Stimulated activated CD8-positive, alpha-beta memory T cell treated with anti-CD3 and anti-CD28 coated beads, Interleukin-15, amount 100 ng/mL, for 1 hour (primary cell): ENCODE measurements at regions not wholly inside any gene's neighbourhood (a gene's known extent, or its start where the extent isn't known, plus 50 kb on each side); places are given as distances from the start of the nearest gene placed in this dataset.
"Not testable (repeated sequence)": the region's sequence is repeated elsewhere in the genome, so short reads cannot be mapped to it uniquely, and the experiment has no call there.

Source experiments
- DNase-seq: peaks from one replicate; pipeline ENCODE4 v3.0.0-alpha.2; 2020; ENCODE audit warnings: low read depth

DNA sequence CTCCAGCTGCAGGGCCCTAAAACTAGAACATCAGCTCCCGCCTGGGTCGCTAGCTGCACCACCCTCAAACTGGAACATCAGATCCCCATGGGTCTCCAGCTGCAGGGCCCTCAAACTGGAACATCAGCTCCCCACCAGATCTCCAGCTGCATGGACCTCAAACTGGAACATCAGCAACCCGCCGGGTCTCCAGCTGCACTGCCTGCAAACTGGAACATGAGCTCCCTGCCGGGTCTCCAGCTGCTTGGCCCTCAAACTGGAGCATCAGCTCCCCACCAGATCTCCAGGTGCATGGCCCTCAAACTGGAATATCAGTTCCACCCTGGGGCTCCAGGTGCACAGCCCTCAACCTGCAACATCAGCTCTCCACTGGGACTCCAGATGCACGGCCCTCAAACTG is 82.7 kb downstream of the TFRC start:
- not testable (repeated sequence) for DNase-seq

DNA sequence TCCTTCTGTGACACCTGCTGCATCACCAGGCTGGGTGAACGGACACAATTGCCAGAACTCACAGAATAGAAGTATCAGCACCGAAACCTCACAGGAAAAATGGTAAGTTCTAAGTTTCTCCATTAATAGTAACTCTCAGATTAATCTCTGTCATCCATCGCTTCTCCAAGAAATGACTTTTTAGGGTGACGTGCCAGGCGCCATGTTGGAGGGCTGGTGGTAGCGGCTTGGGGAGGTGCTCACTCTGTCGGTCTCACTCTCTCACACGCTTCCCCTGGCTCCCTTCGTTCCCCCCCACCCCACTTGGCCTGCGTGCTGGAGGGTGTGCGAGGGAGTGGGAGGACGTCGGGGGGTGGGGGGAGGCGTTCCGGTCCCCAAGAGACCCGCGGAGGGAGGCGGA is 85.6 kb downstream of the TFRC start:
- DNase-seq: not testable (repeated sequence)

DNA sequence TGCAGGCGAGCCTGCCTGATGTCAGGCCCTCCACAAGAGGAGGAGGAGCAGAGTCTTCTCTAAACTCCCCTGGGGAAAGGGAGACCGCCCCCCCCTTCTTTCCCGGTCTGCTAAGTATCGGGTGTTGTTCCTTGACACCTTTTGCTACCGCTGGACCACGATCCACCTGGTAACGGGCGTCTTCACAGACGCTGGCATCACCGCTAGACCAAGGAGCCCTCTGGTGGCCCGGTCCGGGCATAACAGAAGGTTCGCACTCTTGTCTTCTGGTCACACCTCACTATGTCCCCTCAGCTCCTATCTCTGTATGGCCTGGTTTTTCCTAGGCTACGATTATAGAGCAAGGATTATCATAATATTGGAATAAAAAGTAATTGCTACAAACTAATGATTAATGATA is 86.0 kb upstream of the TNK2 start:
- peak; percentile 25 for DNase-seq

DNA sequence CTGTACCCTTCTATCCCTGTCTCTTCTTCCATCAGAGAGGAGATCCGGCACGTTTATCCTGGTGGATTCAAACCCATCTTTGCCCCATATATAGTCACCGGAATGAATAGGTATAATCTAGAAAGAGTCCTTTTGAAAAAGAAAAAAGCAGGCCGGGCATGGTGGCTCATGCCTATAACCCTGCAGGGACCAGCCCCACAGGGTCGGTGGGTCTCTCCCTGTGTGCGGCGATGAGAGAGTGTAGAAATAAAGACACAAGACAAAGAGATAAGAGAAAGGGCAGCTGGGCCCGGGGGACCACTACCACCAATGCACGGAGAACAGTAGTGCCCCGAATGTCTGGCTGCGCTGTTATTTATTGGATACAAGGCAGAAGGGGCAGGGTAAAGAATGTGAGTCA is 85.3 kb upstream of the TNK2 start:
- DNase-seq: not testable (repeated sequence)

DNA sequence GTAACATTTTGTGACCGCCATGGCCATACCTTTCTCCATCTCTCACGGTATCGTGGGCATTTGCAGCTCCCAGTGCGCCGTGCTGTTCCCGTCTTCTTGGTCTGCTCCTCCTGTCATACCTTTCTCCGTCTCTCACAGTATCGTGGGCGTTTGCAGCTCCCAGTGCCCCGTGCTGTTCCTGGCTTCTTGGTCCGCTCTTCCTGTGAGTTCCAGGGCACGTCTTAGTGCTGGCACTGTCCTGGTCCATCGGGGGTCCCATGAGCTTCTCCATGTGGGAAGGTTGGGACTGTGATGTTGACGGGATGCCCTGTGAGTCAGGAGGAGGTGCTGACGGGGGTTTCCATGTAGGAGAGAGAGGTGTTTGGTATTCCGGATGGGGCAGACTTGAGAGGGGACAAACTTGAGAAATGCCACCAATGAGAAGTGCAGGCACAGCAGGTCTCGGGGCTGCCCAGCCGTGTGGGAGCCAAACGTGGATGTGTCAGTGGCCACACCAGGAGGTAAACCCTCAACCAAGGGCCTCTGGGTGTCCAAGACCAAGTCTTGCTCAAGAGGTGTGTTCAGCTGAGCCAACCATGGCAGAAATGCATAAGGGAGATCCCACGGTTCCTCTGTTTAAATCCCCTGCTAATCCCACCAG is 84.7 kb upstream of the TNK2 start:
- not testable (repeated sequence) for DNase-seq

DNA sequence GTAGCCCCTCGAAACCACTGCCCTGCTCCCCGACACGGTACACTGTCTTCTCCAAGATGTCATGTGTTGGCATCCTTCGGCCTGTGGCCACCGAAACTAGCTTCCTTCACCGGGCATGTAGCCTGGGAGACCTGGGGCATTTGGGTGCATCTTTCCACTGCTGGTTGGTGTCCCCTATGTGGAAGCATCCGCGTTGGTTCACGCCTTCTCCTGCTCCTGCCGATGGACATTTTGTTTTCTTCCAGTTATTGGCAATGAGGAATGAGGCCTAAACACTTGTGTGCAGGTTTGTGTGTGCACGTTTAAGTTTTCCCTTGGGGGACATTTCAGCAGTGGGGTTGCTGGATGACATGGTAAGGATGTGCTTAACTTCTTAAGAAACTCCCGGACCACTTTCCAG is 83.6 kb upstream of the TNK2 start:
- DNase-seq: not testable (repeated sequence)

DNA sequence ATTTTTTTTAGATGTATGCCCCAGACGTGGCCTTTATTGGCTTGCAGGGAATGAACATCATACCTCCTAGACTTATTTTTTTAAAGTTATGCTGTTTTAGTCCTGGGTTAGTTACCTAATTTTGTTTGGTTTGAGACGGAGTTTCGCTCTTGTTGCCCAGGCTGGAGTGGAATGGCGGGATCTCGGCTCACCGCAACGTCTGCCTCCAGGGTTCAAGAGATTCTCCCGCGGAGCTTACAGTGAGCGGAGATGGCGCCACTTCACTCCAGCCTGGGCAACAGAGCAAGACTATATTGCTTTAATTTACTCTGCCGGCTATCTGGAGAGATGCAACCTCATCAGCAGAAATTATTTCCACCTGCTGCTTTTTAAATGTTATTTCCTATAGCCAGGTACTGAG is 82.9 kb upstream of the TNK2 start:
- not testable (repeated sequence) for DNase-seq

DNA sequence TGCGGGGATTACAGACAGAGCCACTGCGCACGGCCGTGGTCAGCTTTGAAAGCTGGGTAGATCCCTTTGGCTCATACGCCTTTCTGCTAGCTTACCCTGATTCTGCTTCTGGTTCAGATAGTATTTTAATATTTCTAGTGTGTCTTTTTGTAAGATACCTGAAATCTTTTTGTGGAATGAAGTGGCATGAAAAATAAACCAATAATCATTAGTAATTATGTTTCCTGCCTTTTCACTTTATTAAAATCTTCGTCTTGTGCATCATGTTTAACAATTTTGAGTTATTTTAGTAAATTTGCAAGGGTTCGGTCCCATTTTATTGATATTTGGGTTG is 82.5 kb upstream of the TNK2 start:
- not testable (repeated sequence) for DNase-seq

DNA sequence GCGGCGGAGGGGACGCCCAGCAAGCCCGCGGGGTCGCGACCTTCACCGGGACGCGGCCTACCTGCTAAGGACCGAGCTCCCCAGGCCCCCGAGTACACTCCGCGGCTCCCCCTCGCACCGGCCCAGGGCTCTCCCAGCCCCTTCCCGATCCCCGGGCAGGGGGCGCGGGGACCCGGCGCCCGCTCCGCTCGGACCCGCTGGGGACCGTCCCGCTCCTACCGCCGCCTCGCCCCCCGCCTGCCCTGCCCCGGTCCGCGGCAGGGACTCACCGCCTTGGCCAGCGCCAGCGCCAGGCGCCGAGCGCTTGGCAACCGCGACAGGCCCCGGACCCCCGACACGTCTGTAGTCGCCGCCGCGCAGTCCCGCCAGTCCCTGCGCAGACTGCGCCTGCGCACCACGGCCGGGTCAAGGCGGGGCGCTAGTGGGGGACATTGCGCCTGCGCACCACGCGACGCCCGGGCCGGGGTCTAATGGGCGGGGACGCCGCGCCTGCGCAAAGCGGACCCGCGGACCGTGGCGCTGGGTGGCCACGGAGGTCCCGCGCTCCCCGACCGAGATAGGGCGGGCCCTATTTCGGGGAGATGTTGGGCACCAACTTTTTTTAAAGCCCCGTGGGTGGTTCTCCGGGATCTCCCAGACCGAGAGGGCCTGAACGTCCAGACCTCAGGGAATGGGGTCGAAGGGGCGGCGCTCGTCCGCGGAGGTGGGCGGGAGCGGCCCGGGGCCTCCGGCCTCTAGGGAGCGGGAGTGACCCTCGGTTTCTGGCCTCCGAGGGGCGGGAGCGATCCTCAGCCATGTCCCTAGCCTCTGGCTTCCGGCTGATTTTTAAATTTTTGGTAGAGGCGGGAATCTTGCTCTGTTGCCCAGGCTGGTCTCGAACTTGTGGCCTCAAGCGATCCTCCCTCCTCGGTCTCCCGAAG is 81.8 kb upstream of the TNK2 start:
- DNase-seq: peak; percentile 84

DNA sequence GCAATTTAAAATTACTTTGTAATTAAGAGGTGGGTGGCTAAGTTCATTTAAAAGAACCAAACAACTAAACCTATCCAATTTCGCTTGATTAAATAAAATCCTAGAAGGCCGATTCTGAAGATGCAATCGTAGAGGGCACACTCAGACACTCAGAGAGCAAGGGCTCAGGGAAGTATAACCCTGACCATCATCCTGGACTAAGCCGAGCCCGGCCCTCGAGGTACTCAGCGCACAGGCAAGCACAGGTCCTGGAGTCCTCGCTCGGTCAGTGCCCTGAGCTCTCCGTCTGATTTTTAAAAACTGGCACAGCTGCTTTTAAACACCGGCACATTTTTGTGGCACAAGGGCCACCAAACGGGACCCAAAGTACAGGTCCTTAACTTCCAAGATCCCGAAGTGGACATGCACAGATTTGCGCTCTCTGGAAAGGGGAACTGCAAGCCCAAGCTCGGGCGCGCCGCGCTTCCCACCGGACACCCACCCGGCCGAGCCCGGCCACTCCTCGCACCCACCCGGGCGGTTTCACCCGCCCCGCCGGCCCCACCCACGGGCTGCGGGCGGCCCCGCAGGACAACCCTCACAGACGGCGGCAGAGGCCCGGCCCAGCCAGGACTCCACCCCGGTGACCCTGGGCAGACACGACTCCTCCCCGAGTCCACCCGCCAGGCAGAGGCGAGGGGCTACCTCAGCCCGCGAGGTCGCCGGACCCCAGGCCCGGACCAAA is 81.0 kb upstream of the TNK2 start:
- not testable (repeated sequence) for DNase-seq

DNA sequence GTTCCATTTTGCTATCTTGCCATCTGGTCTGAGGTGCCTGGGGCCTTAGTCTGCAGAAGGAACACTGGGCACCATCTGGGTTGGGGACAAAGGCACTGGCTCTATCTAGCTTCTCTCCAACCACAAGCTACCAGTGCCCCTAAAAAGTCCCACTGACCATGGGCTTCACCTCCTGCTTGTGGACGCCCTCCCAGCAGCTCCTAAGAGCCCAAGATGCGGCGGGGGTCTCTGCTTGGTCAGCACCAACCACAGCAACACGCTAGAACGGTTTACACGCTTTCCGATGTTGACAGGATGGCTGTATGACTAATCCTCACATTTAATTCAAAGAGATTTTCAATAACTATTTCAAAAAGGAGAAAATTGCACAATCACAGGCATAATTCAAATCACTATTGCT is 80.4 kb upstream of the TNK2 start:
- DNase-seq: not testable (repeated sequence)

DNA sequence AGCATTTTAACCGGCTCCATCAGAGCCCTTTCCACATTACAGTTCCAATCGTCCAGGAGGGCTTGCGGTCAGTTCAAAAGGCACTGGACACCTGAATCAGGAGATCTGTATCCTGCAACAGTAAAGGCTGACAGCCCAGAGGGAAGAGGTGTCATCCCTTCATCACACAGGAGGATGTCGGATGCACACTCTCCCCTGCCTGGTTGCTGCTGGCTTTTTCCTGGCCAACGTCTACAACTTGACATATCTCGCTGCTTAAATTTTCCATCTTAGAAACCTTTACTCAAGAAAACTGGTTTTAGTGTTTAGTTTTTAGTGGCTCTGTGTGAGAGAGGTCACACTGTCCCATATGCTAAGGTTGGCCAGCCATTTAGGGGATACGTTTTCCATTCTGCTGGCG is 78.7 kb upstream of the TNK2 start:
- DNase-seq: not testable (repeated sequence)

DNA sequence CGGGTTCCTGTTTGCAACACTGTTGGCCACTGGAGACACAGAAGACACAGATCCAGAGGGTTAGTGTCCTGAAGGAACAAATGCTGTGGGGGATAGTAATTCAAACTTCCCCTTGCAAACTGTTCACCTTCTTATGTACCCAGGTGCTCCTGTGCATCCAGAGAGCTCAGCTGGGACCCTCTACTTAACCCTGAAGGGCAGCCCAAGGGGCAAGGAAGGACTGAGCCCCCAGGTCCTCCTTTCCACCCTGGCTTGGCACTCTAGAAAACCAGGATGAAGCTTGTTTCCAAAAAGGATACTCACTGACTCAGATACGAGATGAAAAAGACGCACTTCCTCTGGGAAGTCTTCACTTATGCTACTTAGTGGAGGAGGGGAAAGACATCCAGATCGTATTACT is 78.2 kb upstream of the TNK2 start:
- DNase-seq: not testable (repeated sequence)

DNA sequence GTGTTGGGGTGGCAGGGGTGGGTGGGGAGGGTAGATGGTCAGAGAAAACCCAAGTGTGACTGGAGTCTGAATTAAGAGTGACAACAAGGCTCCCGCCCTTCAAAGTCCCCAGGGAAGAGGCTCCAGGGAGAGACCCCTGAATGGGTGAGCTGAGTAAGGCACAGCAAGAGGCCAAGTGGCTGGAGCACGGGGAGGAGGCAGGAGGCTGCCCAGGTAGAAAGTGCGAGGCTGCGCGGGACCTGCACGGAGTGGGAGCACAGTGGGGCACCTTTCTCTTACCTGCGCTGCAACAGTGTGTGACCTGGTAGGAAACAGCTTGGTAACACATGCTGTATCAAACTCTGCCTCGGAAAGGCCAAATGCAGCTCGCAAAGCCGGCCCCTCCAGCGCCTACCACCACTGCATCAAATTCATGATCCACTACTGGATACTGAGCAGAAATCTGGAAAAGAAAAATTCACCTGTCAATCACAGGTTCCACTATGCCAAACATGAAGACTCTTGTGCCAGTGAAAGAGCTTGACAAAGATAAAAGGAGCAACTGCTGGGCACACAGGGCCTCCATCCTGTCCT is 77.1 kb upstream of the TNK2 start:
- DNase-seq: not testable (repeated sequence)

DNA sequence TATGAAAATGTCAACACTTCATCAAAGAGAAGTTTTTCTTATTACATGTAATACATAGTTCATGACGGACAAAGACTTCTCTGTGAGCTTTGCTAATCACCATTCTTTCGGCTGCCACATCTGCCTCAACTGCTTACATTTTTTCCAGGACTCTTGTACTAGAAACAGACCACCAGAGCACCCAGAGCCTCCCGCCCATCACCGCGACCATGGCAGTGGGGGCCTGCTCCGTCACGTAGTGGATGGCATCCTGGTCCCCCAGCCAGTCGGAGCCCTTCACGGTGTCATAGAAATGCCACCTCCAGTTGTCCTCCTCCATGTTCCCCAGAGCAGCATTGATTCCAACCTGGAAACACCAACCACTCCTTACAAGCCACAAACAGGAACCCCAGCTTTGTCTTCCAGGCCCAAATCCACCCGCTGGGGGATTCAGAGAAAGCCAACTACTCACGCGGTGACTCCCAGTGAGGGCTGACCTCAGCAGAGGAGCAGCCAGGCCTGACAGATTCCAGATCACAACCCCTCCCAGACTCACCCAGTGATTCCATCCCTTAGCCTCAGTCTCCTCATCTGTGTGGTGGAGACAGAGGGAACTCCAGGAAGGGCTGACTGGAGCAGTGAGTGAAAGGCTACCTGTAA is 76.2 kb upstream of the TNK2 start:
- not testable (repeated sequence) for DNase-seq

DNA sequence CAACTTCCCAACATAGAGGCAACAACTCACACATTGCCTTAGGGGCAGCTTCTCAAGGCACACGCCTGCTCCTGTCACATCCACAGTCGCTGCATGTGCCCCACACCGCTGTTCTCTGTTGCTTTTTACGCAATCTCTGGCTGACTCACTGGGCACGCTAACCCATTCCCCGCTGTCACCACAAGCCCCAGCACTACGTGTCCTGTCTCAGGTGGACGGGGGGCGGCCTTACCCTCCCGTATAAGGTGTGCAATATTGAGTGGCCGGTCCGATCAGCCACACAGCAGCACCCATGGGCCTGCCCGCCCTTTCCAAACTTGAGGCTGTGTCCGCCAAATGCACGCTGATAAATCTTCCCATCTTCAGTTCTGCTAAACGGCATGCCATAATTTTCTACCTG is 75.5 kb upstream of the TNK2 start:
- not testable (repeated sequence) for DNase-seq

DNA sequence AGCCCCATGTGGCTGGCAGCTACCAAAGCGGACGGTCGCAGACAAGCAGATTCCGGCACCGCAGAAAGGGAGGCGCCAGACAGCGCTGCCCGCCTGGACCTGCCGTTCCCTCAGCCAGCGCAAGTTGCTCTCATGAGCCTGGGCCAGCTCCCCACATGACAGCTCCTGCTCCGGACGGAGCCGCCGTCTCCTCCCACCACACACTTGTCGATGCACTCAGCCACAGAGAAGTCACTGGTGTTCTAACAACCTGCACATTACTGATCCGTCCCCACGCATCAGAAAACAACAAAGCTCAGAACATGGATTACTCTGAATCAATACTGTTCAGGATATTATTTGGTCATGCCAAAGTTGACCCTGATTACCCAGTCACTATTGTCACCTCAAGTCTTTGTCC is 74.4 kb upstream of the TNK2 start:
- DNase-seq: not testable (repeated sequence)

DNA sequence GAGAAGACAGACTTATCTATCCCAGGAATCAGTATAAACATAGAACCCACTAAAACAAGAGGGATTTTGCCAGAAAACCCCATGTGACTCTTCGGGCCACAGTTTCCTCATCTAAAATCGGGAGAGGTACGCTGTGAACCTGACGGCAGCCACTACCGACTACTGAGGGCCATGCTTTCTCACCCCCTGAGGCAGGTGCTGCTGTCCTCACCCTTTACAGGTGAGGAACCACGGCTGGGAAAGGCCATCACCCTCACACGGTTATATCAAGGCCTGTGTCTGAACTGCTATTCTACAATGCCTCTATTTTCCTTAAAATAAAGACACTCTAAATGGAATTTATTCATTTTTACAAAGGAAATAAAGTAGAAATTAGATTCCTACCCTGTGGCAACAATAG is 73.4 kb upstream of the TNK2 start:
- not testable (repeated sequence) for DNase-seq

DNA sequence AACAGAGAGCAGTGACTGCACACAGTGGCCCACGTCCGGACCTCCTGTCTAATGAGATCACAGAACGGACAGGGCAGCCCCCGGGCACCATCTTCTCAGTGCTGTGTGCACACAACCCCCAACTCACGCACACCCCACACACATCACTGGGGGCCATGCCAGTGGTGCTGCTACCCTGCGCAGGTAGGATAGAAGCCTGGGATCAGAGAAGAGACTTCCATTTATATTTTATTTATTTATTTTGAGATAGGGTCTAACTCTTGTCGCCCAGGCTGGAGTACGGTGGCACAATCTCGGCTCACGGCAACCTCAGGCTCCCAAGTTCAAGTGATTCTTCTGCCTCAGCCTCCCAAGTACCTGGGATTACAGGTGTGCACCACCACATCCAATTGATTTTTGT is 71.5 kb upstream of the TNK2 start:
- not testable (repeated sequence) for DNase-seq

DNA sequence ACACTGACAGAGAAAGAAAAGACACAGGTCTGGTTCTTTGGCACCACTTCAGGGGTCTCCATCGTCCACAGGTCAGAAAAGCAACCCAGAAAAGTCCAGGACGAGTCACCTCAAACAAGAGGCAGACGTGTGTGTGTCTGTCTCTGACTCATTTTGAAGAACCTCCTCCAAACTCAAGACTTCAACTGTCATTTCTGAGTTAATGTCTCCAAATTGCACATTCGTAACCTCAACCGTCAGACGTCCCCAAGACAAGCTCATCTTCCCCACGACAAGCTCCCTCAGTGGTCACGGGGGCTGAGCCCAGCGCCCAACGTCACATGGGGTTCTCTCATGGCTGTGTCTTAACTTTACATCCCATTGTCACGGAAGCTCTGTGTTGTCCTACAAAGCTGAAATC is 70.2 kb upstream of the TNK2 start:
- DNase-seq: not testable (repeated sequence)

DNA sequence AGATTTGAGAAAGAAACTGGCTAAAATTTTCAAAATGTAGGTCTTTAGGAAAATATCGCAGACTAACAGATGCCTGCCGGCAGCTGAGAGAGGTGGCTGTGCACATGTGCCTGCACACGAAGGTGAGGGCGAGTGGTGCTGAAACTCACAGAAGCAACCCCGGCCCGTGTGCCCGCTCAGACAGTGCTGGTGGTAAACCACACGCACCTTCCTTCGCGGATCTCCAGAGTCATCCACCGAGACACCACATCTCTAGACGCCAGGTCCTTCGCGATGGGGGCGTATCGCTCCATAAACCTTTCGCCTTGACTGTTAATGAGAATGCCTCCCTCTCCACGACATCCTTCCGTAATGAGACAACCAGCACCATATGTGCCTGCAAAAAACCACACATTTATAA is 68.5 kb upstream of the TNK2 start:
- DNase-seq: not testable (repeated sequence)

DNA sequence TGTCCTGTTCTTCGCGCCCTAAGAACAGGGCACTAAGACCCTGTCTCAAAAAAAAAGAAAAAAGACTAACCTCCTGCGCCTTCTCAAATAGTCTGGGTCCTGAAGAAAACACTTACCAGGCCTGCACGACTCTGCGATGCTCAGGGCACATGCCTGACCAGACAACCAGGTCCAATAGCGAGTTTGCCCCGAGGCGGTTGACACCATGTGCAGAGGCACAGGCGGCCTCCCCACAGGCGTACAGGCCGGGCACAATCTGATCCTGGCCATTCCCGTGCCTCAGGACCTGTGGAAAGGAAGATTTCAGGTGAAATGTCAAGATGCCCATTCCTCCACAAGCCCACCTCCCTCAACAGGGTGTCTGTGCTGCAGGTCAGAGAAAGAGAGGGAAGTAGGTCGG is 65.9 kb upstream of the TNK2 start:
- DNase-seq: not testable (repeated sequence)
